H9 (cell line): ENCODE measurements at regions not wholly inside any gene's neighbourhood (a gene's known extent, or its start where the extent isn't known, plus 50 kb on each side); places are given as distances from the start of the nearest gene placed in this dataset.

Experiments
- DNase-seq: peaks from one replicate; pipeline ENCODE4 v3.0.0-alpha.2; 2017
- H2AFZ ChIP-seq: one replicate; pipeline ENCODE4 v1.6.1; 2013; ENCODE audit warnings: mild to moderate bottlenecking, low read length, control low read depth, moderate library complexity
- H2AK5ac ChIP-seq: 2 replicates; pipeline ENCODE4 v1.6.1; 2013; ENCODE audit warnings: low read length, control low read depth, mixed read lengths; ENCODE audit not compliant: insufficient read length
- H2BK120ac ChIP-seq: one replicate; pipeline ENCODE4 v1.6.1; 2013; ENCODE audit warnings: low read depth, mild to moderate bottlenecking, low read length, control low read depth, inconsistent platforms; ENCODE audit not compliant: poor library complexity, severe bottlenecking
- H2BK12ac ChIP-seq: 2 replicates; pipeline ENCODE4 v1.6.1; 2013; ENCODE audit warnings: low read length, control low read depth, mixed read lengths, low read depth; ENCODE audit not compliant: insufficient read length
- H2BK15ac ChIP-seq: 2 replicates; pipeline ENCODE4 v1.6.1; 2013; ENCODE audit warnings: low read depth, low read length, control low read depth
- H2BK20ac ChIP-seq: one replicate; pipeline ENCODE4 v1.6.1; 2013; ENCODE audit warnings: low read depth, mild to moderate bottlenecking, low read length, control low read depth, inconsistent platforms; ENCODE audit not compliant: poor library complexity, severe bottlenecking
- H2BK5ac ChIP-seq: 2 replicates; pipeline ENCODE4 v1.6.1; 2013; ENCODE audit warnings: low read length, control low read depth, mixed read lengths; ENCODE audit not compliant: insufficient read length
- H3K14ac ChIP-seq: 2 replicates; pipeline ENCODE4 v1.6.1; 2013; ENCODE audit warnings: low read length, control low read depth; ENCODE audit not compliant: insufficient read depth
- H3K18ac ChIP-seq: 2 replicates; pipeline ENCODE4 v1.6.1; 2013; ENCODE audit warnings: low read depth, mild to moderate bottlenecking, mixed read lengths, low read length, control low read depth; ENCODE audit not compliant: insufficient read length
- H3K23ac ChIP-seq: 2 replicates; pipeline ENCODE4 v1.6.1; 2013; ENCODE audit warnings: low read length, control low read depth, mixed read lengths, low read depth; ENCODE audit not compliant: insufficient read length
- H3K23me2 ChIP-seq: 2 replicates; pipeline ENCODE4 v1.6.1; 2013; ENCODE audit warnings: low read depth, mild to moderate bottlenecking, mixed read lengths, low read length, control low read depth; ENCODE audit not compliant: insufficient read length, poor library complexity, severe bottlenecking
- H3K27ac ChIP-seq: 2 replicates; pipeline ENCODE4 v1.5.1; 2013; ENCODE audit warnings: low read length, control low read depth, mixed read lengths, low read depth; ENCODE audit not compliant: insufficient read length
- H3K27me3 ChIP-seq: 2 replicates; pipeline ENCODE4 v1.6.1; 2013; ENCODE audit warnings: low read length, control low read depth, inconsistent platforms; ENCODE audit not compliant: insufficient read depth
- H3K4ac ChIP-seq: 2 replicates; pipeline ENCODE4 v1.6.1; 2013; ENCODE audit warnings: low read depth, mild to moderate bottlenecking, control low read depth, inconsistent platforms, low read length, moderate library complexity
- H3K4me1 ChIP-seq: 2 replicates; pipeline ENCODE4 v1.6.1; 2013; ENCODE audit warnings: low read length, control low read depth, inconsistent platforms; ENCODE audit not compliant: insufficient read depth
- H3K4me2 ChIP-seq: 2 replicates; pipeline ENCODE4 v1.6.1; 2013; ENCODE audit warnings: low read length, control low read depth, mixed read lengths; ENCODE audit not compliant: insufficient read length, insufficient read depth
- H3K56ac ChIP-seq: 2 replicates; pipeline ENCODE4 v1.6.1; 2013; ENCODE audit warnings: low read depth, mild to moderate bottlenecking, mixed read lengths, low read length, control low read depth; ENCODE audit not compliant: insufficient read length
- H3K79me1 ChIP-seq: 2 replicates; pipeline ENCODE4 v1.6.1; 2013; ENCODE audit warnings: low read depth, mild to moderate bottlenecking, moderate library complexity, low read length, control low read depth, inconsistent platforms; ENCODE audit not compliant: insufficient read depth, poor library complexity, severe bottlenecking
- H3K79me2 ChIP-seq: 2 replicates; pipeline ENCODE4 v1.6.1; 2013; ENCODE audit warnings: low read length, control low read depth, inconsistent platforms; ENCODE audit not compliant: insufficient read depth
- H3K9ac ChIP-seq: 2 replicates; pipeline ENCODE4 v1.6.1; 2013; ENCODE audit warnings: low read length, control low read depth, mixed read lengths; ENCODE audit not compliant: insufficient read length; ENCODE audit errors: extremely low read depth
- H3K9me3 ChIP-seq: one replicate; pipeline ENCODE4 v1.6.1; 2013; ENCODE audit warnings: low read depth, low read length, inconsistent platforms; ENCODE audit not compliant: control insufficient read depth
- H3T11ph ChIP-seq: one replicate; pipeline ENCODE4 v1.6.1; 2013; ENCODE audit warnings: mild to moderate bottlenecking, low read length, control low read depth, inconsistent platforms
- H4K20me1 ChIP-seq: one replicate; pipeline ENCODE4 v1.6.1; 2013; ENCODE audit not compliant: control insufficient read depth, insufficient read length, insufficient read depth
- H4K5ac ChIP-seq: 2 replicates; pipeline ENCODE4 v1.6.1; 2013; ENCODE audit warnings: low read depth, mild to moderate bottlenecking, mixed read lengths, low read length, control low read depth; ENCODE audit not compliant: insufficient read length
- H4K8ac ChIP-seq: replicated peaks from 2 replicates; pipeline ENCODE4 v1.6.1; 2013; ENCODE audit warnings: low read length, control low read depth, mixed read lengths, low read depth; ENCODE audit not compliant: insufficient read length
- H4K91ac ChIP-seq: 2 replicates; pipeline ENCODE4 v1.6.1; 2013; ENCODE audit warnings: low read depth, mild to moderate bottlenecking, moderate library complexity, mixed read lengths, low read length, control low read depth; ENCODE audit not compliant: insufficient read length
- H3K27ac Mint-ChIP-seq, 3 experiments: 2 replicates in 2 of 3; 3 replicates in 1 of 3; pipeline ENCODE4 v1.8.0; 2020 to 2021; ENCODE audit warnings: mixed read lengths in 3 of 3, mild to moderate bottlenecking in 1 of 3, moderate library complexity in 1 of 3
- H3K27me3 Mint-ChIP-seq: 2 replicates; pipeline ENCODE4 v1.8.0; 2021; ENCODE audit warnings: low read depth, mild to moderate bottlenecking, moderate library complexity, mixed read lengths
- H3K36me3 Mint-ChIP-seq, 3 experiments: 2 replicates in 2 of 3; 3 replicates in 1 of 3; pipeline ENCODE4 v1.8.0; 2020 to 2021; ENCODE audit warnings: low read depth in 3 of 3, mixed read lengths in 3 of 3; ENCODE audit not compliant: insufficient read depth in 1 of 3
- H3K4me1 Mint-ChIP-seq, 2 experiments: 2 replicates each; pipeline ENCODE4 v1.8.0; 2020; ENCODE audit warnings: mixed read lengths in 2 of 2
- H3K4me3 Mint-ChIP-seq, 2 experiments: 2 replicates in 1 of 2; 3 replicates in 1 of 2; pipeline ENCODE4 v1.8.0; 2020 to 2021; ENCODE audit warnings: mild to moderate bottlenecking in 2 of 2, mixed read lengths in 2 of 2, moderate library complexity in 1 of 2
- H3K9me3 Mint-ChIP-seq, 2 experiments: 2 replicates in 1 of 2; 3 replicates in 1 of 2; pipeline ENCODE4 v1.8.0; 2020; ENCODE audit warnings: mild to moderate bottlenecking in 2 of 2, mixed read lengths in 2 of 2, moderate library complexity in 1 of 2
- CTCF ChIP-seq: fragments of 200-600 bp; sonication (generic); conservative IDR thresholded peaks from 3 replicates; pipeline ENCODE4 v1.8.0; 2021; ENCODE audit warnings: antibody characterized with exemption, mild to moderate bottlenecking
- WGBS: extraction: QIAGEN DNeasy Blood & Tissue Kit; methylation state at CpG from one replicate; pipeline ENCODE4 v1.1.7; 2013; ENCODE audit warnings: missing lambda C conversion rate, low lambda C conversion rate, mixed read lengths; ENCODE audit not compliant: insufficient read length; ENCODE audit errors: extremely low coverage; 5-methylcytosine and 5-hydroxymethylcytosine counted together

GRCh38 chr7:35384761-35385700 lies 131.1 kb upstream of the TBX20 start:
- no peak overlapping the region for H3K9ac ChIP-seq
- H4K8ac ChIP-seq: no peak overlapping the region
- Mint-ChIP-seq H3K27ac (no peak overlapping the region), H3K4me3 (no peak overlapping the region; a peak in 1 of 5 replicates), H3K27me3 (peaks cover 9% of the 10 kb centered on the region), H3K4me1 (no peaks in the 10 kb centered on the region), H3K9me3 (no peaks in the 10 kb centered on the region), H3K36me3 (no peaks in the 10 kb centered on the region)
- no peak overlapping the region for H3K23ac ChIP-seq
- H4K91ac ChIP-seq: no peak overlapping the region
- no peak overlapping the region for H4K5ac ChIP-seq
- H2BK15ac ChIP-seq: no peak overlapping the region
- no peak overlapping the region for H2BK120ac ChIP-seq
- H3K56ac ChIP-seq: no peak overlapping the region
- no peak overlapping the region for H2BK20ac ChIP-seq
- no peak overlapping the region; the same call in 1 of the 2 replicates for H3K14ac ChIP-seq
- H3K79me2 ChIP-seq: no peaks in the 10 kb centered on the region
- no peaks in the 10 kb centered on the region for H4K20me1 ChIP-seq
- no peak overlapping the region for H3T11ph ChIP-seq
- DNase-seq: no peak
- H3K4me2 ChIP-seq: no peak overlapping the region
- no peaks in the 10 kb centered on the region for H3K79me1 ChIP-seq
- no peaks in the 10 kb centered on the region for H3K4me1 ChIP-seq
- no peak overlapping the region for H3K18ac ChIP-seq
- H3K23me2 ChIP-seq: no peaks in the 10 kb centered on the region
- no peak overlapping the region for H2BK12ac ChIP-seq
- no peak overlapping the region for H2AFZ ChIP-seq
- H3K27me3 ChIP-seq: no peaks in the 10 kb centered on the region
- H3K27ac ChIP-seq: no peak overlapping the region
- no CpG with 5 or more reads among the region's 10 CpGs for WGBS
- no peak overlapping the region for H2BK5ac ChIP-seq
- no peak overlapping the region for H3K4ac ChIP-seq
- TF ChIP-seq CTCF: no peak
- H3K9me3 ChIP-seq: no peaks in the 10 kb centered on the region
- H2AK5ac ChIP-seq: no peak overlapping the region
